GM19035 (cell line): ENCODE measurements at regions not wholly inside any gene's neighbourhood (a gene's known extent, or its start where the extent isn't known, plus 50 kb on each side); places are given as distances from the start of the nearest gene placed in this dataset.
"Not testable (repeated sequence)": the region's sequence is repeated elsewhere in the genome, so short reads cannot be mapped to it uniquely, and the experiment has no call there.

ENCODE experiments used
- ATAC-seq: cut with Tn5 transposase; IDR thresholded peaks from one replicate; pipeline ENCODE4 v1.9.1; 2021; ENCODE audit not compliant: unreplicated experiment

DNA sequence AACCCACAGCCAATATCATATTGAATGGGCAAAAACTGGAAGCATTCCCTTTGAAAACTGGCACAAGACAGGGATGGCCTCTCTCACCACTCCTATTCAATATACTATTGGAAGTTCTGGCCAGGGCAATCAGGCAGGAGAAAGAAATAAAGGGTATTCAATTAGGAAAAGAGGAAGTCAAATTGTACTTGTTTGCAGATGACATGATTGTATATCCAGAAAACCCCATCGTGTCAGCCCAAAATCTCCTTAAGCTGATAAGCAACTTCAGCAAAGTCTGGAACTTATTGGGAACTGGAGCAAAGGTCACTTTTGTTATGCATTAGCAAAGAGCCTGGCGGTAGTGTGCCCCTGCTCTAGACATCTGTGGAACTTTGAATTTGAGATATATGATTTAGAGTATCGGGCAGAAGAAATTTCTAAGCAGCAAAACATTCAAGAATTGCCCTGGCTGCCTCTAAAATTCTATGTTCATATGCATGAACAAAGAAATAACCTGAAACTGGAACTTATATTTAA is 53.4 kb upstream of the PSMA1 start:
- not testable (repeated sequence) for ATAC-seq

DNA sequence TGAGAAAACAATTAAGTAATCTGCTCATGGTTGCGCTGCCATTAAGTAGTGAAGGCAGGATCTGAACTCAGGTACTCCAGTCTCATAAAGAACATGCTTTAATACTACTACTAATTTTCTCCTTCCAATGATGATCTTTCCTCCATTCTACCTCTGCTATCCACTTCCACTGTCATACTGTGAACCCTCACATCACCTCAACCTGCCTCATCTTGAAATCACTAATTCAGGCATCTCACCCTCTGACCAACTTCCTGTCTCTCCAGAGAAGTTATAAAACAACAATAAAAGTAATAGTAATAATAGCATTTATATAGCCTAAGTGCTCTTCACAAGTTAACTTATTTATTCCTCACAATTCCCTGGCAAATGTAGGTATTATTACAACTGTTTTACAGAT is 57.1 kb upstream of the PSMA1 start:
- ATAC-seq: no peak

DNA sequence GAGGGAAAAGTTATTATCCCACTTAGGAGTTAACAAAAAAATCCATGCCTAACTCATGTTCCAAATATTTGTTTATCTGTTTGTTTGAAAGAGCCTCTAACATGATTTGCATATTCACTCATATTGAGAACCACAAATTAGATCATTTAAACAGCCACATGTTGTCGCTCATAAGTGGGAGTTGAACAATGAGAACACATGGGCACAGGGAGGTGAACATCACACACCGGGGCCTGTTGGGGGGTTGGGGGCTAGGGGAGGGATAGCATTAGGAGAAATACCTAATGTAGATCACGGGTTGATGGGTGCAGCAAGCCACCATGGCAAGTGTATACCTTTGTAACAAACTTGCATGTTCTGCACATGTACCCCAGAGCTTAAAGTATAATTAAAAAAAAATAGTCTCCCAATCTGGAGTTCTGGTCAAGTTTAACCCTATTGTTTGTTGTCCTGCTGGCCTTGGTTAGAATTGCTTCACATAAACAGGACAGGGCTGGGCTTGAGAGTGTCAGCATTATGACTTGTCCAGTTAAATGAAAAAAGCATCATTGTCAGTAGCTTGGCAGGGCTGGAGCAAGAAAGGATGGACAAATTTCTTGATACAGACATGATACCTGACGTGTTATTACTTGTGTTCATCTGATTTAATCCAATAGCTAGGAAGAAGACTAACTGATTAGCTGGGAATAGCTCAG is 57.8 kb upstream of the PSMA1 start:
- peak; percentile 44 for ATAC-seq

DNA sequence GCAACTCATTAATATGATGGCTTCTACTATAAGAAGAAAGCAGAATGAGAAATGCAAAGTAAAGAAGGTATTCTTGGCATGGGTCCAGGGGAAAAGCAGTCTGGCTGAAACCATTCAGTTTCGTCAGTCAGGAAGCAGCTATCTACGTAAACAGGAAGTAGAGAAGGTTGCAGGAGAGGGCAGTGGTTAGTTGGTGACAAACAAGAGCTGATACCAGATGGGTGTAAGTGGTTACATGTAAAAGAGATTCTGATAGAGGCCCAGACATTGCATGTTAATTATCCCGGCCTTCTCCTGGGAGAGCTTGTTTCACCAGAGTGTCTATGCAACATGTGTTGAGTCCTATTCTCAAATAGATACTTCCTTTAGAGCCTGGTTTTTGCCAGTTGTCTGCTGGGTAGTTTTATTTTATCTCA is 58.4 kb upstream of the PSMA1 start:
- peak; percentile 99 for ATAC-seq

DNA sequence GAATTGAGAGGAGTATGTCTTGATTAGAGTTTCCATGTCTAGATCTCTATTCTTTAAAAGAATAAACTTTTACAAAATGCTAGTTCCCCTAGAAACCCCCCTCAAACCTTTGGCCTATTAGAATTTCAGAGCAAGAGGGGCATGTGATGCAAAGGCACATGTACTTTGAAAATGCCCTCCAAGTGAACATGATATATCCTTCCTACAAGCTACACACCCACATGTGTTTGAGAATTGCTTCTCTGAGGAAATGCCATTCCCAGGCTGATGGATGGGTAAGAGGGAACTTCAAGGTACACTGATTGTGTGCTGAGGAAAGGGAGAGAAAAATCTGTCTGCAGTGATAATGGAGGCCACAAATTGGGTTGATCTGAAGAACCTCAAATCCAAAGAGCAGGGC is 59.5 kb upstream of the PSMA1 start:
- ATAC-seq: no peak

DNA sequence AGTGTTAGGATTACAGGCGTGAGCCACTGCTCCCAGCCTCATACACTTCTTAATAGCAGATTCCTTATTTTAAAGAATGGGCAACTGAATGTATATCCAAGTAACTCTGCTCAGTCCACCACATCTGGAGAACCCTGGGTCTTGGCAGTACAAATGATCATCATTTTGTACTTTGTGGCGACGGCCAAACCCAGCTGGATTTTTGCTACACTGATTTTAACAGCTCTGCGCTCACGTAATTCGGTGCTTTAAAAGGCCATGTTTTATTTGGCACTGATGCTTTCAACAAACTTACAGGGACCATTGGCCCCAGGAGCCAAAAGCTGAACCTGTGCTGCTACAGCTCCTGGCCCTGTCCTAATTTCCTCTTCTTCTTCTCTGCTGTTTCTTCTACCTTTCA is 60.8 kb upstream of the PDE3B start:
- ATAC-seq: no peak

DNA sequence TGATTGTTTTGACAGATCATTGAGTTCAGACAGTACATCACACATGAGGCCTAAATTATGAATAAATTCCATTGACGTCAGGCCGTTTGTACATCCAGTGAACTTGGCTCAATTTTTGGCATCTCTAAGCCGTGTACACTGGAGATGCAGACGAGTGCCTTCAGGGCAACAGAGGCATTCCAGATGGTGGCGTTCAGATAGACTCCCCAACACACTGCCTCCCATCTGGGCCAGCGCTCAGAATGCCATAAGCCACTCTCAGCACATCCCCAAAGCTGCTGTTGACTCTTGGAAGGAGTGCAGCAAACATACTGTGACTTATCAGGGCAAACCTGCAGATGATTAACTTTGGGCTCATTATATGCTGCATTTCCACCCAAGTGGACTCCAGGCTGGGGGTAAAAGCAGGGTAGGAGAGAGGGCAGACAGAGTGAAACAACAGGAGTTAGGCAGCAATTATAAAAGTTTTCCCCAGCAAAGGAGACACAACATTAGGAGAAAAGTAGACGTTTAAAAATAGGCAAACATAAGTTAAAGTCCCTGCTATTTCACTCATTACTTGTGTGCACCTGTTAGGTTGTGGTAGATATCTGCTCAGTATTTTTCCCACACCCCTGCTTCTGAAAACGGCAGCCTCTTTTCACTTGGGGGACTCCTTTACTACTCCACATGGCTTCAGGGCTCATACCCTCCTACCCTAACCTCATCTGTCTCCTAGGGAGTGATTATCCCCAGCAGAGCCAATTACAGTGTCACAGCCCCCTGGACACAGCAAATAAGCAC is 60.2 kb upstream of the PDE3B start:
- no peak for ATAC-seq

DNA sequence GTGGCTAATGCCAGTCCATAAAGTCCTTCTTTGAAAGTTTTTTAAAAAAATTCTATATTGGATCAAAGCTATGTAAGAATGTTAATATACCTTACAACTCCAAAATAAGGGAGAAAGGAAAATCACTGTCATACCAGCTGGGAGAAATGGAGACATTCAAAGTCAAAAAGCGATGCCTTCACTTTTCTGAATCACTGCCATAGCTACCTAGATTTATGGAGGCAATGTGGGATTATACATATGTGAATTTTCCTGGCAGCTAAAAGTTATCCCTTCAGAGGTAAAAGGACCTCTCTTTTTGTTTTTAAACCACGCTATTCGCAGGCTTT is 59.6 kb upstream of the PDE3B start:
- ATAC-seq: no peak

DNA sequence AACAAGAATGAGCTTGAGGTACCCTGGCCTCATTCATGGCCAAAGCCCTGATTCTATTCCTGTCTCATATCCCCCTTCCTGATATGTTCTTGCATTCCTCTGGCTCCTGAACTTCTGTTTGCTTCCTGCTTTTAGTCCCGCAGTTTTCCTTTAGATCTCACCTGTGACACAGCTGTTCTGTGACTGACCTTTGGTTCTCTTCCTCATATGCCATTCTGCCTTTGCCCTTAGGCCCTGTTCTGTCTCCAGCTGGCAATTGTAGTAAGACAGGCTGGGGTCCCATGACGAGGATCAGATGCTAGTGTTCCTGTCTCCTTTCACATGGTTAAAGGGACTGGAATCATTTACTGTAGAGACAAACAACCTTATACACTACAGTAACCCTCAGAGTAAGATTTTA is 59.0 kb upstream of the PDE3B start:
- ATAC-seq: no peak

DNA sequence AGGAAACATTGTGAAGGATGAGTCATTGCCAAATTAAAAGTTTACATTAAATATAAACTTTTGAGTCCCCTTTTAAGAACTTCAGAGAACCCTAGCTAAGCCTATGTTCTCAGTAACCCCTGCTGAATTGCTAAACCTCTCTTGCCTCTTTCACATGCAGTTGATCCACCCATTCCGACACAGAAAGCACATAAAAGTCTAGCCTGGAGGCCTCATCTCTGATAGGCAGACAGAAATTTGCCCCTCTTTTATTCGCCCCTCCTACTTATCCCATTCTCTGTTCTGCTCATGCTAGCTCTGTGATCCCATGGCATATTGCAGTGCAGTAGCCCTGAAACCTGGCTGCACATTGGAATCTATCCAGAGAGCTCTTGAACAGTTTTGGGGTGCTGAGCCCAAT is 58.2 kb upstream of the PDE3B start:
- no peak for ATAC-seq

DNA sequence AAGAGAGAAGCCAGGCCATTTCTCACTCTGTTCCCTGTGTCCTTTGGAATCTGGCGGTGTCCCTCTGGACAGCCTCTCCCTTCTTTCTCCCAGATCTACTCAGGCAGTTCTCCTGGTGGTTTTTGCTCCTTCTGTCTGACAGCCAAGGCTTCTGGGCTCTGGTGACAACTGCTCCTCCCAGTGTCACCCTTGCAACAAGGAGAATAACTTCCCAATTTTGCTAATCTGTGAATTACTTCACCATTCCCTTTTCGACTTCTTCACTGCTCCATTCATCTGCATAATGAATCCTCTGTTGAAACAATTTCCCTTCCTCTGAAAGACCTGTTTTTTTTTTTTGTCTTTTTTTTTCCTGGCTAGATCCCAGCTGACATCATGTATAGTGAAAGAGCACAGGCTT is 56.3 kb upstream of the PDE3B start:
- ATAC-seq: no peak

DNA sequence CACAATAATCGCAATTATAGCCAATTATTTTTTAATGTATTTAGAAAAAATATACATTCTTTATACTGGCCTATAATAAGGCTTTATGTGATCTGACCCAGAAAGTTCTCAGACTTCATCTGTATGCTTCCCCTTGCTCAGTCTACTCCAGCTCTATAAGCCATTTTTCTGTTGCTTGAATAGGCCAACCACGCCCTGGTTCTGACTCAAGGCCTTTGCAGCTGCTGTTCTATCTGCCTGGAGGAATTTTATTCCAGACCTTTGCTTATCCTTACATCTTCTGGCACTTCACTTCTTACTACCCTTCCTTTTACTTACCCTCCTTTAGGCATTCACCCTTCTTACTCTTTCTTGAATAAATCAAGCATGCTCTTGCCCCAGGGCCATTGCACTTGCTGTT is 54.9 kb upstream of the PDE3B start:
- ATAC-seq: no peak

DNA sequence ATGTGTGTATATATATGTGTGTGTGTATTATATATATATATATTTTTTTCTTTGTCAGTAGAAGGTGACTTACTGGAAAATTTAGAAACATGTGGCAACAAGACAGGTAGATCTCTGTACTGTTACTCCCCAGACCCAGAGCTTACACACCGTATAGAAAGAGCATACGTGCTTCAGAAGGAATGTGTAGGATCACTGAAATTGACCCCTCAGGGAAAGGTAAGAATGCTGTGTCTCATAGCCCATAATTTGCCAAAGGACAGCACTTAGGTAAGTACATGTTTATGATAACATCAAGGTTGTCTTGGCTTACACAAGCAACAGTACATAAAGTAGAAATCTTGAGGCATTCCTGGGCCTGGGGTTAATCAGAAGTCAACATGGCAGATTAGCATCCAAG is 54.2 kb upstream of the PDE3B start:
- ATAC-seq: no peak

DNA sequence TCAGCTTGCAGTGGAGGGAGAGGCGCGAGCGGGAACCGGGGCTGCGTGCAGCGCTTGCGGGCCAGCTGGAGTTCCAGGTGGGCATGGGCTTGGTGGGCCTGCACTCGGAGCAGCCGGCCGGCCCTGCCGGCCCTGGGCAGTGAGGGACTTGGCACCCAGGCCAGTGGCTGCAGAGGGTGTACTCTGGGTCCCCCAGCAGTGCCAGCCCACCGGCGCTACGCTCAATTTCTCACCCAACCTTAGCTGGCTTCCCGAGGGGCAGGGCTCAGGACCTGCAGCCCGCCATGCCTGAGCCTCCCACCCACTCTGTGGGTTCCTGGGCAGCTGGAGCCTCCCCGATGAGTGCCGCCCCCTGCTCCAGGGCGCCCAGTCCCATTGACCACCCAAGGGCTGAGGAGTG is 52.6 kb upstream of the PDE3B start:
- not testable (repeated sequence) for ATAC-seq

DNA sequence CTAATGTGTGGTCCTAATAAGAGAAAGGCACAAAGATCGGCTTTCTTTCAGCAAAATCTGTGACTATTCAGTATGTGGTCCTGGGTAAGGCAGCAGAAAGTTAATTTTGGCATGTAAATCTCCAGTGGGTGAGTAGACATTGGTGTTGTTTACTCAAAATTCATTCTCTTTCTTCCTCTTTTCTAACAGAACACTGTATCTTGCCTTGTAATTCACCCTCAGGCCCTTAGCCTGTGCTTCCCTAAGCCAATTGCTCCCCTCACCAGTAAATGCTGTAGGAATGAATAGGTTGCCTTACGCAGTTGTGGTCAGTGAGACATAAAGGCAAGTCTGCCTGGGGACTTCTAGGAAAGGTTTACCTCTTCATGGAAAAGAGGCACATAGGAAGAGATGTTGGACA is 49.9 kb upstream of the PDE3B start:
- ATAC-seq: no peak
